Adipocyte (in vitro differentiated cells): ENCODE measurements at regions not wholly inside any gene's neighbourhood (a gene's known extent, or its start where the extent isn't known, plus 50 kb on each side); places are given as distances from the start of the nearest gene placed in this dataset.

Experiments used
- DNase-seq: peaks from one replicate; pipeline ENCODE4 v3.0.0-alpha.2; 2015; ENCODE audit warnings: low read depth
- H3K27me3 ChIP-seq: replicated peaks from 2 replicates; pipeline ENCODE4 v1.7.0; 2013; ENCODE audit warnings: mild to moderate bottlenecking, low read length, moderate library complexity; ENCODE audit not compliant: control insufficient read depth, insufficient read depth
- H3K36me3 ChIP-seq: 2 replicates; pipeline ENCODE4 v1.7.0; 2013; ENCODE audit warnings: low read length, mild to moderate bottlenecking, moderate library complexity; ENCODE audit not compliant: control insufficient read depth, insufficient read depth, severe bottlenecking
- H3K4me1 ChIP-seq: 2 replicates; pipeline ENCODE4 v1.7.0; 2013; ENCODE audit warnings: mild to moderate bottlenecking, low read length, moderate library complexity; ENCODE audit not compliant: control insufficient read depth, insufficient read depth
- H3K4me3 ChIP-seq: 2 replicates; pipeline ENCODE4 v1.7.0; 2013; ENCODE audit warnings: mild to moderate bottlenecking, low read length, moderate library complexity
- H3K9ac ChIP-seq: 2 replicates; pipeline ENCODE4 v1.7.0; 2013; ENCODE audit warnings: mild to moderate bottlenecking, low read length, moderate library complexity
- H3K9me3 ChIP-seq: 2 replicates; pipeline ENCODE4 v1.7.0; 2013; ENCODE audit warnings: mild to moderate bottlenecking, low read length, moderate library complexity; ENCODE audit not compliant: control insufficient read depth

GRCh38 chr4:135267148-135267865, 1065.7 kb upstream of the PABPC4L start:
- no peaks in the 10 kb centered on the region for H3K4me1 ChIP-seq
- no peaks in the 10 kb centered on the region for H3K9me3 ChIP-seq
- no peaks in the 10 kb centered on the region for H3K36me3 ChIP-seq
- DNase-seq, result no peak
- H3K9ac ChIP-seq, result no peak overlapping the region
- H3K27me3 ChIP-seq, result no peaks in the 10 kb centered on the region
- no peak overlapping the region for H3K4me3 ChIP-seq

- DNase-seq, result peak; percentile 52
- Histone ChIP-seq H3K4me3 (no peak overlapping the region), H3K36me3 (no peaks in the 10 kb centered on the region), H3K9ac (no peak overlapping the region), H3K9me3 (no peaks in the 10 kb centered on the region), H3K27me3 (no peaks in the 10 kb centered on the region), H3K4me1 (no peaks in the 10 kb centered on the region)
Measured at GRCh38 chr4:135256111-135256510, 1054.5 kb upstream of the PABPC4L start.

- Histone ChIP-seq H3K4me3 (no peak overlapping the region), H3K4me1 (peaks cover 3% of the 10 kb centered on the region), H3K9me3 (no peaks in the 10 kb centered on the region), H3K36me3 (no peaks in the 10 kb centered on the region), H3K9ac (no peak overlapping the region), H3K27me3 (no peaks in the 10 kb centered on the region)
- DNase-seq, result no peak
Measured at GRCh38 chr4:135250040-135250439, 1048.5 kb upstream of the PABPC4L start.

GRCh38 chr4:135249024-135249423, 1047.4 kb upstream of the PABPC4L start:
- no peak for DNase-seq
- Histone ChIP-seq H3K4me1 (peaks cover 4% of the 10 kb centered on the region), H3K9ac (no peak overlapping the region), H3K27me3 (no peaks in the 10 kb centered on the region), H3K4me3 (no peak overlapping the region), H3K36me3 (no peaks in the 10 kb centered on the region), H3K9me3 (no peaks in the 10 kb centered on the region)

GRCh38 chr4:135244696-135245095, 1043.1 kb upstream of the PABPC4L start:
- DNase-seq, result peak; percentile 55
- Histone ChIP-seq H3K9ac (no peak overlapping the region), H3K4me1 (peaks cover 4% of the 10 kb centered on the region), H3K9me3 (no peaks in the 10 kb centered on the region), H3K36me3 (no peaks in the 10 kb centered on the region), H3K4me3 (no peak overlapping the region), H3K27me3 (no peaks in the 10 kb centered on the region)

- H3K4me3 ChIP-seq, result no peak overlapping the region
- H3K36me3 ChIP-seq, result no peaks in the 10 kb centered on the region
- H3K9ac ChIP-seq, result no peak overlapping the region
- DNase-seq, result no peak
- no peaks in the 10 kb centered on the region for H3K9me3 ChIP-seq
- H3K27me3 ChIP-seq, result no peaks in the 10 kb centered on the region
- peaks cover 4% of the 10 kb centered on the region for H3K4me1 ChIP-seq
Measured at GRCh38 chr4:135244056-135244455, 1042.5 kb upstream of the PABPC4L start.

GRCh38 chr4:135240796-135241195, 1039.2 kb upstream of the PABPC4L start:
- no peaks in the 10 kb centered on the region for H3K36me3 ChIP-seq
- no peaks in the 10 kb centered on the region for H3K27me3 ChIP-seq
- peak; percentile 57 for DNase-seq
- H3K4me1 ChIP-seq, result peaks cover 4% of the 10 kb centered on the region
- H3K9me3 ChIP-seq, result no peaks in the 10 kb centered on the region
- H3K9ac ChIP-seq, result no peak overlapping the region
- H3K4me3 ChIP-seq, result no peak overlapping the region

GRCh38 chr4:135239964-135240363, 1038.4 kb upstream of the PABPC4L start:
- Histone ChIP-seq H3K36me3 (no peaks in the 10 kb centered on the region), H3K9me3 (no peaks in the 10 kb centered on the region), H3K4me3 (no peak overlapping the region), H3K27me3 (no peaks in the 10 kb centered on the region), H3K4me1 (peaks cover under 1% of the 10 kb centered on the region), H3K9ac (no peak overlapping the region)
- no peak for DNase-seq

- peak; percentile 51 for DNase-seq
- Histone ChIP-seq H3K9ac (no peak overlapping the region), H3K4me1 (no peaks in the 10 kb centered on the region), H3K27me3 (no peaks in the 10 kb centered on the region), H3K9me3 (no peaks in the 10 kb centered on the region), H3K4me3 (no peak overlapping the region), H3K36me3 (no peaks in the 10 kb centered on the region)
Measured at GRCh38 chr4:135238940-135239339, 1037.4 kb upstream of the PABPC4L start.

- H3K36me3 ChIP-seq, result no peaks in the 10 kb centered on the region
- DNase-seq, result no peak
- H3K4me3 ChIP-seq, result no peak overlapping the region
- no peaks in the 10 kb centered on the region for H3K27me3 ChIP-seq
- H3K9ac ChIP-seq, result no peak overlapping the region
- no peaks in the 10 kb centered on the region for H3K9me3 ChIP-seq
- no peaks in the 10 kb centered on the region for H3K4me1 ChIP-seq
Measured at GRCh38 chr4:135236048-135236447, 1034.5 kb upstream of the PABPC4L start.

GRCh38 chr4:135227842-135228241, 1026.3 kb upstream of the PABPC4L start:
- Histone ChIP-seq H3K4me1 (no peaks in the 10 kb centered on the region), H3K4me3 (no peak overlapping the region), H3K27me3 (no peaks in the 10 kb centered on the region), H3K9me3 (no peaks in the 10 kb centered on the region), H3K9ac (no peak overlapping the region), H3K36me3 (no peaks in the 10 kb centered on the region)
- peak; percentile 62 for DNase-seq

- Histone ChIP-seq H3K4me3 (no peak overlapping the region), H3K27me3 (no peaks in the 10 kb centered on the region), H3K4me1 (no peaks in the 10 kb centered on the region), H3K9me3 (no peaks in the 10 kb centered on the region), H3K9ac (no peak overlapping the region), H3K36me3 (no peaks in the 10 kb centered on the region)
- no peak for DNase-seq
Measured at GRCh38 chr4:135225551-135225950, 1024.0 kb upstream of the PABPC4L start.
